ENCODE measurements at regions not wholly inside any gene's neighbourhood (a gene's known extent, or its start where the extent isn't known, plus 50 kb on each side); places are given as distances from the start of the nearest gene placed in this dataset.
"Not testable (repeated sequence)": the region's sequence is repeated elsewhere in the genome, so short reads cannot be mapped to it uniquely, and the experiment has no call there.

DNA sequence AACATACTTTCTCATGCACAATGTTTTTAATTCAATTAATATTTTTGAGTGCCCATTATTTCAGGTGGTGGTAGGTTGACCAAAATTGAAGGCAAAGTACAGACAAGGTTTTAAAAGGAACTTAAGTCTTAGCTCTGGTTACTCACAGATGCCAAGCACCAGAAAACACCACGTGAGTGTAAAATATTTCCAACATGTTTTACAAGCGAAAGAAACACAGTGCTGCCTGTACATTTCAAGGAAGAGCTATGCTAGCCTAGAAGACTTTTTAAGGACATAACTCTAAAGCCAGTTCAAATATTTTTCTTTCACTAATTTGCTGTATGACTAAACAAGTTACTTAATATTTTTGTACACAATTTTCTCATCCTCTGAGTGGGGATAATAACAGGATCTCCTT is 736.4 kb upstream of the GOT2 start:
- Histone ChIP-seq H3K4me1 (no peaks in the 10 kb centered on the region), H3K27me3 (no peaks in the 10 kb centered on the region), H3K4me3 (no peak overlapping the region), H3K9me3 (no peaks in the 10 kb centered on the region), H3K27ac (no peak overlapping the region), H3K36me3 (no peaks in the 10 kb centered on the region)
- TF ChIP-seq POLR2A (IDR thresholded peaks at IDR 0.05) (no peak), CTCF (IDR thresholded peaks at IDR 0.05) (no peak)
- DNase-seq = no peak
- intact Hi-C loops (cut with DNase I; ENCODE audit: low total_unique reads) = no loop called here

DNA sequence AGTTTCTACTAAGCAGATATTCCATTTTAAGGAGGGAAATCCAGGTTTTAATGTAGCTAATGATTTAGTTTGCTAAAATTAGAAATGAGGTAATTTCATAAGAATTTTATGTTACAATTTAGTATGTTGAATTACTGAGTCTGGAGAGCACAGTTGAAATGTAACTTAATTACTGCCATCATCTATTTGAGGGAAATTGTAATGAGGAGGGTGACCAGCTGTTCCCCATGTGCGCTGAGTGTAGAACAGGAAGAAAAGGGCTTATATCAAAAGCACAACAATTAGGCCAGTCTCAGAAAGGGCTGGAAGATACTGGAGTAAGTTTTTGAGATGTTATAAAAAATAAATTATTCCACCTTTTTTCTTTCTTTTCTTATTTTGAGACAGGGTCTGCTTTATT is 735.1 kb upstream of the GOT2 start:
- TF ChIP-seq POLR2A (IDR thresholded peaks at IDR 0.05) = no peak
- no peak for TF ChIP-seq CTCF (IDR thresholded peaks at IDR 0.05)
- Histone ChIP-seq H3K9me3 (no peaks in the 10 kb centered on the region), H3K27ac (no peak overlapping the region), H3K4me1 (no peaks in the 10 kb centered on the region), H3K4me3 (no peak overlapping the region), H3K27me3 (no peaks in the 10 kb centered on the region), H3K36me3 (no peaks in the 10 kb centered on the region)
- intact Hi-C loops (cut with DNase I; ENCODE audit: low total_unique reads) = no loop called here
- DNase-seq = no peak

DNA sequence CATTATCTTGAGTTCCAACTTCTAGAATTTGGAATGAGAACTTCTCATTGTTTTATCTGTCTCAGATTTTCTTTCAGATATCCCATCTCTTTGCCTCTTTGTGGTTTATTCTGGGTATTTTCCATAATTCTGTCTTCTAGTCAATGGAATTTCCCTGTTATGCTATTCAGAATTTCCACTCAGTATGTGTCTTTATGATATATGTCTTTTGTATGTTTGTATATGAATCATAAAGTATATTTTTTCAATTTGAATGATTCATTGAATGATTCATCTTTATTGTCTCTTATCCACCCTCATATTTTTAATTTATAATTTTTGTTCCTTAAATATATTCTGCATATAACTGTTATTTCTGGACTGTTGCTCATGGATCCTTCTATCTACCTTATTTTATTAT is 729.7 kb upstream of the GOT2 start:
- intact Hi-C loops (cut with DNase I; ENCODE audit: low total_unique reads) = no loop called here
- no peak for DNase-seq
- no peaks in the 10 kb centered on the region for H3K4me1 ChIP-seq

DNA sequence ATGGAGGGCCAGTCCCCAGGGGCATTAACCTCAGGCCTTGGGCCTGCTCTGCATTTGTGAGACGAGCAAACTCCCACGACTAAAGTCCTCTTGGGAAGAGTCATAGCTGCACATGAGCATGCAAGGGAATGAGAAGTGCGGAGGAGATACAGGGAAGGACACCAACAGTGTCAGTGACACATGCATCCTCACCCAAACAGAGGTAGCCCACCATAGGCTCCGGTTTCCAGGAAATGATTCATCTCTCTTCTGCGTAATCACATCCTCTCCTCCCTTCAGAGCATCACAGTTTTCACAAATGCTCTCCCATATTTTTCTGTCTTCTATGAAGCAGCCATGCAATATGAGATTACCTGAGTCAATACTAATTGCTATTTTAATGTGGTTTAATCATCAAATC is 725.7 kb upstream of the GOT2 start:
- no peaks in the 10 kb centered on the region for H3K36me3 ChIP-seq
- H3K27ac ChIP-seq = no peak overlapping the region
- H3K4me3 ChIP-seq = no peak overlapping the region
- no peaks in the 10 kb centered on the region for H3K27me3 ChIP-seq
- DNase-seq = no peak
- TF ChIP-seq POLR2A (IDR thresholded peaks at IDR 0.05) (no peak), CTCF (IDR thresholded peaks at IDR 0.05) (no peak)
- intact Hi-C loops (cut with DNase I; ENCODE audit: low total_unique reads) = no loop called here
- H3K9me3 ChIP-seq = no peaks in the 10 kb centered on the region
- no peaks in the 10 kb centered on the region for H3K4me1 ChIP-seq

More for the DNA sequence above, 729.7 kb upstream of the GOT2 start:
- Histone ChIP-seq H3K27me3 (no peaks in the 10 kb centered on the region), H3K4me3 (no peak overlapping the region), H3K9me3 (no peaks in the 10 kb centered on the region), H3K27ac (no peak overlapping the region), H3K36me3 (no peaks in the 10 kb centered on the region)
- TF ChIP-seq CTCF (IDR thresholded peaks at IDR 0.05) = no peak
- TF ChIP-seq POLR2A (IDR thresholded peaks at IDR 0.05) = no peak

GRCh38 chr16:59455497-59455896 is 721.4 kb upstream of the GOT2 start:
- Histone ChIP-seq H3K36me3 (no peaks in the 10 kb centered on the region), H3K9me3 (no peaks in the 10 kb centered on the region), H3K4me3 (no peak overlapping the region), H3K27ac (no peak overlapping the region), H3K27me3 (no peaks in the 10 kb centered on the region), H3K4me1 (no peaks in the 10 kb centered on the region)
- intact Hi-C loops (cut with DNase I; ENCODE audit: low total_unique reads) = no loop called here
- no peak for TF ChIP-seq CTCF (IDR thresholded peaks at IDR 0.05)
- no peak for TF ChIP-seq POLR2A (IDR thresholded peaks at IDR 0.05)
- DNase-seq = no peak

GRCh38 chr16:59450513-59450912 is 716.4 kb upstream of the GOT2 start:
- H3K27ac ChIP-seq; H3K4me3 ChIP-seq; DNase-seq; H3K9me3 ChIP-seq; H3K27me3 ChIP-seq; H3K36me3 ChIP-seq; intact Hi-C loops (cut with DNase I; ENCODE audit: low total_unique reads); H3K4me1 ChIP-seq: not testable (repeated sequence)

Measured in uterus (tissue), 3 donors.